ENCODE measurements at regions not wholly inside any gene's neighbourhood (a gene's known extent, or its start where the extent isn't known, plus 50 kb on each side); places are given as distances from the start of the nearest gene placed in this dataset.

DNA sequence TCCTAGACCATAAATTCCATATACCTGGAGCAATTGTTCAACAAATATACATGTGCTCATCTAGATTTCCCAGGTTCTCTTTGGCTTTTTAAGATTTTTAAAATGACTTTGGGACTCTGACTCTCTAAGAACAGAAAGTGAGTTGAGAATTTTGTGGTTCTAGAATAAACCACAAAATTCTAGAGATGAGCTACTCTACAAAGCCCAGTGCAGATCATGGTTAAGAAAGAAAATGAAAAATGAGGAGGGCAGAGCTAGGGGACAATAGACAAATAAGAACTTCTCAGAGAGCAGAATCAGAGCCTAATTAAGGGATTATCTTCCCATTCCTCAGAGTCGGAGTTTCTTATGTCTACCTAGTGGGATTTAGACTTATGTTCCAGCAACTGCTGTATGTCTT lies 694.7 kb downstream of the ZNF385D start:
- 81 to 93% methylated on average over 1 of the region's 1 CpG for WGBS, 2 experiments (ENCODE audit: low coverage in 1 of 2, low lambda C conversion rate in 2 of 2, missing lambda C conversion rate in 2 of 2)
- no peaks in the 10 kb centered on the region for H4K20me1 ChIP-seq (ENCODE audit: insufficient read depth)
- H3K9ac ChIP-seq, result no peak overlapping the region
- no peak for DNase-seq
- no peaks in the 10 kb centered on the region for H3K9me2 ChIP-seq (ENCODE audit: insufficient read depth)
- no peak overlapping the region for H3K4me3 ChIP-seq
- H3K27me3 ChIP-seq (replicated peaks; ENCODE audit: insufficient read depth), result no peaks in the 10 kb centered on the region
- TF ChIP-seq EZH2phosphoT487 (IDR thresholded peaks at IDR 0.05; ENCODE audit: insufficient read depth, low read depth), result no peak
- no peak for TF ChIP-seq EZH2 (IDR thresholded peaks at IDR 0.05; ENCODE audit: insufficient read depth, poor library complexity, severe bottlenecking)
- no peaks in the 10 kb centered on the region for H3K79me2 ChIP-seq (ENCODE audit: insufficient read depth)
- H3F3A ChIP-seq (ENCODE audit: insufficient read depth), result no peaks in the 10 kb centered on the region
- H3K4me1 ChIP-seq (ENCODE audit: insufficient read depth), result 0 out of 2 replicates have a peak, but pooled peaks cover 5% of the 10 kb centered on the region
- no peaks in the 10 kb centered on the region for H3K36me3 ChIP-seq (ENCODE audit: low read depth)
- in situ Hi-C loops (cut with MboI), result no loop called here
- H3K9me3 ChIP-seq (ENCODE audit: low read depth), result no peaks in the 10 kb centered on the region
- no peak overlapping the region for H3K27ac ChIP-seq
- H2AFZ ChIP-seq, result no peak overlapping the region
- H3K4me2 ChIP-seq (ENCODE audit: unreplicated experiment), result no peak overlapping the region

DNA sequence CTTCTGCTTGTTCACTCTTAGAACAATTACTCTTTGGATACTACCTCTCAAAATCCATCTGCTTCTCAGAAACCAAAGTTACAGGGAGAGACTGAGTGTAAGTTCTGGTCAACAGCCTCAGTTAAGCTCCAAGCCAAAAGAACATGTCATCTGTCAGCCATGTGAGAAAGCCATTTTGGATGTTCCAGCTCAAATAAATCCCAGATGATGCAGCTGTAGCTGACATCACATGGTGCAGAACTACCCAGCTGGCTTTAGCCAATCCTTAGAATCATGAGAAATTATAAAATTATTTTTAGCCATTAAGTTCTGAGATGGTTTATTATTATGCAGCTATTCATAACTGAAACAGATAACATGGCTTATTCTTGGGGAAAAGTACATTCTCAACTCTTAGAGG lies 696.0 kb downstream of the ZNF385D start:
- Histone ChIP-seq H3K36me3 (ENCODE audit: low read depth) (no peaks in the 10 kb centered on the region), H3F3A (ENCODE audit: insufficient read depth) (no peaks in the 10 kb centered on the region), H3K27me3 (replicated peaks; ENCODE audit: insufficient read depth) (no peaks in the 10 kb centered on the region), H3K9me2 (ENCODE audit: insufficient read depth) (no peaks in the 10 kb centered on the region), H3K9ac (no peak overlapping the region), H2AFZ (no peak overlapping the region), H3K4me3 (no peak overlapping the region), H3K27ac (no peak overlapping the region), H3K4me1 (ENCODE audit: insufficient read depth) (0 out of 2 replicates have a peak, but pooled peaks cover 5% of the 10 kb centered on the region), H3K4me2 (ENCODE audit: unreplicated experiment) (no peak overlapping the region), H4K20me1 (ENCODE audit: insufficient read depth) (no peaks in the 10 kb centered on the region), H3K9me3 (ENCODE audit: low read depth) (no peaks in the 10 kb centered on the region), H3K79me2 (ENCODE audit: insufficient read depth) (no peaks in the 10 kb centered on the region)
- TF ChIP-seq EZH2phosphoT487 (IDR thresholded peaks at IDR 0.05; ENCODE audit: insufficient read depth, low read depth) (no peak), EZH2 (IDR thresholded peaks at IDR 0.05; ENCODE audit: insufficient read depth, poor library complexity, severe bottlenecking) (no peak)
- DNase-seq, result no peak
- in situ Hi-C loops (cut with MboI), result no loop called here

DNA sequence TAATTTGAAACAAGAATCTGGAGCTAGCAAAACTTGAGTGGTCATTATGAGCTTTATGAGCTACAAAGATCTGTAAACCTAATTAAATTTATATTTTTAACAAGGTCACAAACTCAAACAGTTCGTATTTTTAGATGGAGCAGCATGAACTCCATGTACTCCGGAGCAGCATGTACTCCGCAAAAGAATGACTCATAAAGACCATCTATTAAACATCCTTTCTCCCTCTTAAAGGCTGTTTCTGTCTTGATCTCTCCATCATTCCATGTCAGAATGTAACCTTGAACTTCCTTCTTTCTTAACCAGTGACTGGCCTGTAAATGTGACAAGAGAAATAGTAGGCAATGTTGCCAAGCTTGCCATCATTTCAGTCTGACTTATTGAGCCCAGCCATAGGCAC lies 696.9 kb downstream of the ZNF385D start:
- no peak overlapping the region for H3K9ac ChIP-seq
- in situ Hi-C loops (cut with MboI), result no loop called here
- TF ChIP-seq EZH2phosphoT487 (IDR thresholded peaks at IDR 0.05; ENCODE audit: insufficient read depth, low read depth), result no peak
- no peak for TF ChIP-seq EZH2 (IDR thresholded peaks at IDR 0.05; ENCODE audit: insufficient read depth, poor library complexity, severe bottlenecking)
- no peak overlapping the region for H3K4me3 ChIP-seq
- no peaks in the 10 kb centered on the region for H3K9me3 ChIP-seq (ENCODE audit: low read depth)
- H3K9me2 ChIP-seq (ENCODE audit: insufficient read depth), result no peaks in the 10 kb centered on the region
- H3K4me1 ChIP-seq (ENCODE audit: insufficient read depth), result no peaks in the 10 kb centered on the region
- no peak overlapping the region for H3K27ac ChIP-seq
- no peaks in the 10 kb centered on the region for H4K20me1 ChIP-seq (ENCODE audit: insufficient read depth)
- no peaks in the 10 kb centered on the region for H3K36me3 ChIP-seq (ENCODE audit: low read depth)
- no peaks in the 10 kb centered on the region for H3K27me3 ChIP-seq (replicated peaks; ENCODE audit: insufficient read depth)
- WGBS, 2 experiments (ENCODE audit: low coverage in 1 of 2, low lambda C conversion rate in 2 of 2, missing lambda C conversion rate in 2 of 2), result 18 to 21% methylated on average over 3 of the region's 3 CpGs
- DNase-seq, result no peak
- peak overlapping the region; percentile 12; the same call in 1 of the 2 replicates for H2AFZ ChIP-seq
- H3F3A ChIP-seq (ENCODE audit: insufficient read depth), result no peaks in the 10 kb centered on the region
- H3K4me2 ChIP-seq (ENCODE audit: unreplicated experiment), result no peak overlapping the region
- H3K79me2 ChIP-seq (ENCODE audit: insufficient read depth), result no peaks in the 10 kb centered on the region

DNA sequence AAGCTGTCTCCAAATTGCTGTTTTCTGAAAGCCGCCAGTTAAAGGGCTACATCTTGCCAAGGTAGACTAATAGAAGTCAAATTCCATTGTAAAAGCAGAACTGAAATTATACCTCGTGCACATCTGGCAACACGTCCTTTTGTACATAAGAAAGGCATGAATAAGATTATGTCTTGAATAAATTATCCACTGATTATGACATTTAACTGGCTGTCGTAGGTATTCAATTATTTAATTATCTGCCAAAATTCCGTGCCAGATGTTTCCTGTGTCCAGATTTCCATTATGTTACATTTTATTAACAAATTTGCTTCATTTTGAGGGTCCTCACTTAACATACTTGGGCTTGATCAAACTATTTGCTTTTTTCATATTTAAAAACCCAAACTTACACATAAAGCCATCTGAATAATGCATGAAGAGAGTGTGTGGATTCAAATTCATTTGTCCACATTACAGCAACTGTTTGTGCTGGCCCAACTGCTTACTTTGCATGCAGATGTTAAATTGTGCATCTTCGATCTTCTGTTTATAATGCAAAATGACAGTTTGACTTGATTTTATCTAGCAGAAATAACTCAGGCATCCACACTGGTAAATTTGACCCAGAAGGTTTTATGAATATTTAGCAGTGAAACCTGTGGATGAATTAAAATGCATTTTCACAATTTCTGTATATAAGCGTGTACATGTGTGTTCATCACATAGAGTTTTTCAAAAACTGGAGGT lies 701.5 kb downstream of the ZNF385D start:
- Histone ChIP-seq H3K27ac (no peak overlapping the region), H3K4me3 (no peak overlapping the region), H3K9me3 (ENCODE audit: low read depth) (no peaks in the 10 kb centered on the region), H3K9me2 (ENCODE audit: insufficient read depth) (no peaks in the 10 kb centered on the region), H3K79me2 (ENCODE audit: insufficient read depth) (no peaks in the 10 kb centered on the region), H3K27me3 (replicated peaks; ENCODE audit: insufficient read depth) (no peaks in the 10 kb centered on the region), H3K4me1 (ENCODE audit: insufficient read depth) (no peaks in the 10 kb centered on the region), H4K20me1 (ENCODE audit: insufficient read depth) (no peaks in the 10 kb centered on the region), H3F3A (ENCODE audit: insufficient read depth) (no peaks in the 10 kb centered on the region), H3K9ac (no peak overlapping the region), H2AFZ (no peak overlapping the region), H3K36me3 (ENCODE audit: low read depth) (no peaks in the 10 kb centered on the region), H3K4me2 (ENCODE audit: unreplicated experiment) (no peak overlapping the region)
- no peak for DNase-seq
- no peak for TF ChIP-seq EZH2 (IDR thresholded peaks at IDR 0.05; ENCODE audit: insufficient read depth, poor library complexity, severe bottlenecking)
- no peak for TF ChIP-seq EZH2phosphoT487 (IDR thresholded peaks at IDR 0.05; ENCODE audit: insufficient read depth, low read depth)
- in situ Hi-C loops (cut with MboI), result no loop called here
- 67 to 68% methylated on average over 7 of the region's 7 CpGs for WGBS, 2 experiments (ENCODE audit: low coverage in 1 of 2, low lambda C conversion rate in 2 of 2, missing lambda C conversion rate in 2 of 2)
